NCI-H187 treated with DMSO at 0.1 percent for 48 hours (cell line): ENCODE measurements at regions not wholly inside any gene's neighbourhood (a gene's known extent, or its start where the extent isn't known, plus 50 kb on each side); places are given as distances from the start of the nearest gene placed in this dataset.
"Not testable (repeated sequence)": the region's sequence is repeated elsewhere in the genome, so short reads cannot be mapped to it uniquely, and the experiment has no call there.

Source experiments
- DNase-seq: peaks from one replicate; lab custom pipeline; 2025; lab: John Stamatoyannopoulos, UW

GRCh38 chr6:141391135-141391534 is 741.6 kb upstream of the GJE1 start:
- DNase-seq, result not testable (repeated sequence)

DNA sequence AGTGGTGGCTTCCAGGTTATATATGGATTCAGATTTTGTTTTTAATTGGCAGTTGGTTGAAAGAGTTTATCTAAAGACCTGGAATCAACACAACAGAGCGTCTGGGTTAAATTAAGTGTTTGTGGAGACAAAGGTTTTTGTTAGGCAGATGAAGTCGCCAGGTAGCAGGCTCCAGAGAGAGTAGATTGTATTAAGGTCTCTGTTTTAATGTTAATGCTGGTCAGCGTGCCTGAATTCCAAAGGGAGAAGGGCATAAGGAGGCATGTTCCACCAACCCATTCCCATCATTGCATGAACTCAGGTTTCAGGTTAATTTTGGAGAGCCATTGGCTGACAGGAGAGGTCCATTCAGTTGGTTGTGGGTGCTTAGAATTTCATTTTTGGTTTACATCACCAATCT is 744.1 kb upstream of the GJE1 start:
- DNase-seq, result no peak

DNA sequence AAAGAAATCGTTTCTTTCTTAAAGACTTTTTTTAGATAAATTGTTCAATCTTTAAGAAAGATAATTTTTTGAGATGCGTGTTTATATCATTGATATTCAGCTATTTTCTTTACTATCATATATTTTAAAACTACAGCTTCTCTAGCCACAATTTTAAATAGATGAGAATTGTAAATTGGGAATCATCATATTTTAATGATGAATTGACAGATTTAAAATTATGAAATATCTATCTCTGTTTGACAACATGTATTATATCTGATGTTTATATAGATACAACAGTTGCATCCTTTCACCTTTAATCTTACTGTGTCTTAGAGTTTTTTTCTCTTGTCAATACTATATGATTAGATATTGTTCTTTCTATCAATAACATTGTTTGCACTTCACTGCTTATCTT is 762.3 kb upstream of the GJE1 start:
- DNase-seq, result no peak

DNA sequence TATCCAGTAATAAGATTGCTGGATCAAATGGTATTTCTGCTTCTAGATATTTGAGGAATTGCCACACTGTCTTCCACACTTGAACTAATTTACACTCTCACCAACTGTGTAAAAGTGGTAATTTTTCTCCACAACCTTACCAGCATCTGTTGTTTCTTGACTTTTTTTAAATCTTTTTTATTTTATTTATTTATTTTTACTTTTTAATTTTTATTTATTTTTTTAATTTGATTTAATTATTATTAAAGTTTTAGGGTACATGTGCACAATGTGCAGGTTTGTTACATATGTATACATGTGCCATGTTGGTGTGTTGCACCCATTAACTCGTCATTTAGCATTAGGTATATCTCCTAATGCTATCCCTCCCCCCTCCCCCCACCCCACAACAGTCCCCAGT is 765.9 kb upstream of the GJE1 start:
- not testable (repeated sequence) for DNase-seq

DNA sequence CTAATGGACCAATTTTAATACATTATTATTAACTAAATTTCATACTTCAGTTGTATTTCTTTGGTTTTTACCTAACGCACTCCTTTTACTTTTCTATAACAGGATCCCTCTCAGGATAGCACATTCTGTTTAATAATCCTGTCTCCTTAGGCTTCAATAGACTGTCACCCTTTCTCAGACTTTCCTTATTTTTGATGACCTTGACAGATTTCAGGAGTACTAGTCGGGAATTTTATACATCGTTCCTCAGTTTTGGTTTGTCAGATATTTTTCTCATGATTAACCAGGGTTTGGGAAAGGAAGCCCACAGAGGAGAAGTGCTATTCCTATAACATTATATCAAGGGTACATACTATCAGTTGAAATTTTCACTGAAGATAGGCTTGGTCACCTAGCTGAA is 768.0 kb upstream of the GJE1 start:
- no peak for DNase-seq

DNA sequence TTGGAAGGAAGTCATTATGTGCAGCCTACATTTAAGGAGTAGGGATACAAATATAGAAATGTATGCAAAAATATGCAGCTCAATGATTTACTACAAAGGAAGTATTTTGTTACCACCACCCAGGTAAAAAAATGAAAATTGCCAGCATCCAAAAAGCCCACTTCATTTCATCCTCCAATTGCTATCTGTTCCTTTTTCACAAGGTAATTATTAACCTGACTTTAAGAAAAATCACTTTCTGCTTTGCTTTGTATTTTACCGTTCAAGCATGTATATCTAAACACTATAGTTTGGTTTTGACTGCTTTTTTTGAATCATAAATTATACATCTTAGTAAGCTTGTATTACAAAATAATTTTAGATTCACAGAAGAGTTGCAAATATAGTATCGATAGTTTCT is 768.5 kb upstream of the GJE1 start:
- no peak for DNase-seq

DNA sequence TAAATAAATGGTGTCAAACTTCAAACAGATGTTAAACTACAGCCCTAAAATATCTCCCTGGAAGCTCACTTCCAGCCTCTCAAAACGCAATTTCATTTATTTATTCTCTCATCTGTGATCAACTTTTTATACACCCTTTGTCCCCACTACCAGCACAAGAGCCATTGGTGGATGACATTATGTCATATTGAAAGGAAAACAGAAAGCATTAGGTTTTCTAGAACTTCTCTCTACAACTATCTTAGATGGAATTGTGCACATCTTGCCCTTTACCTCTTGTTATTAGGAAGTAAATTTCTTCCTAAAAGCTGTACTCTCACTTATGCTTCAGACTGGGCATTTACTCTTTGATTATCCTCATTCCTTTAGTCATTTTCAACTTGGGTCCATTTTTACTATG is 771.2 kb upstream of the GJE1 start:
- no peak for DNase-seq

GRCh38 chr6:141359953-141360352 is 772.8 kb upstream of the GJE1 start:
- no peak for DNase-seq

- DNase-seq, result no peak
Observed at GRCh38 chr6:141354191-141354955, 778.4 kb upstream of the GJE1 start.

- DNase-seq, result no peak
Observed at GRCh38 chr6:141351721-141352120, 781.0 kb upstream of the GJE1 start.

DNA sequence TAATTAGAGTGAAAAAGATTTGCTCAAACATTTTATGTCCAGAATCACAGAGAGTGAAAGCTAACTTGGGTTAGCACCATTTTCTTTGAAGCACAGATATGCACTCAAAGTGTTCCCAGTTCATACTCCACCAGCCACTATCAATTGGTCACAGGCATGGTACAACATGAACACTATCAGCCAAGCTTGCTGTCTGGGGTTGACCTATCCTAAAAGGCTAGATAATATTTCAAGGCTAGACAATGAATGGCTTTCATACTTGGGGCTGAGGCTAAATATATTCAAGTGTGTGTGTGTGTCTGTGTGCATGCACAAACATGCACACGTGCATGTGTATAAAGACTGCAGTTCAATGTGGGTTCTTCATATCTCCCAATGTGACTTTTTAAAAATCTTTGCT is 783.0 kb upstream of the GJE1 start:
- no peak for DNase-seq

DNA sequence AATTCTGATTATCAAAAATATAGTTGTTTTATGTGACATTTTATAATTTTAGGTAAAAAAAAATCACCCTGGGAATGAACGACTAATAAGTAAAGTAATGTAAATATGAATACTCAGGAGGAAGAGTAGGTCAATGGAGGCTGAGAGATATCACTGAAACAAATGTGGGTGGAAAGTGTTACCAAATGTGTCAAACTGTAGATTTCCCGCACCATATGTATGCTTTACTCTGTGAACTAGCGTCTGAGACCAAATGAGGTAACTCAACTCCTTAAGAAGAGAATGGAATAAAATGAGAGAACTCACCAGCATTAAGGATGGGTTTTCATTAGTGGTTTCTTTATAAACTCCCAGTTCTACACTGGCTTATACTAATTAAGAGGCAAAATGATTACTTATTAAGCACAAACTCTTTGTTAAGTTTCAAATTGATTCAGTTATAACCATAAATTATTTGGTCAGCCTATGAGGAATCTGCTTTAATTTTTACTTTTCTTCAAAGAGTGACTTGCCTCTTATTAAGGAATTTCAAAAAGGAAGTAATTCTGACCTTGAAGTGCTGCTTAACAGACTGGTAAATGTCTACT is 784.7 kb upstream of the GJE1 start:
- DNase-seq, result no peak

GRCh38 chr6:141347086-141347485 is 785.6 kb upstream of the GJE1 start:
- no peak for DNase-seq

- DNase-seq, result no peak
Observed at GRCh38 chr6:141346535-141346934, 786.2 kb upstream of the GJE1 start.

DNA sequence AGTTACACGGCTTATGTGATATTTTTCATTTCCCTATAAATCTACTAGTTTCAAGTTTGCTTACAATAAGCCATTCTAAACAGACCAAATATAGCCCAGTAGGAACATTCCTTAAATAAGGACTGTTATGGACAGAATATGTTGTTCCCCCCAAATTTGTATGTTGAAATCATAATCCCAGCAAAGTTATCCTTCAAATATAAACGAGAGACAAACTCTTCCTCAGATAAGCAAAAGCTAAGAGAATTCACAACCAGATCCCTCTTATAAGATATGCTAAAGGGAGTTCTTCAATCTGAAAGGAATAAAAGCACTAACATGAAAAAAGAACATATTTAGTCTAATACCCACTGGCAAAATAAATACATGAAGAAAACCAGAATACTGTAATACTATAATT is 795.5 kb upstream of the GJE1 start:
- DNase-seq, result no peak

DNA sequence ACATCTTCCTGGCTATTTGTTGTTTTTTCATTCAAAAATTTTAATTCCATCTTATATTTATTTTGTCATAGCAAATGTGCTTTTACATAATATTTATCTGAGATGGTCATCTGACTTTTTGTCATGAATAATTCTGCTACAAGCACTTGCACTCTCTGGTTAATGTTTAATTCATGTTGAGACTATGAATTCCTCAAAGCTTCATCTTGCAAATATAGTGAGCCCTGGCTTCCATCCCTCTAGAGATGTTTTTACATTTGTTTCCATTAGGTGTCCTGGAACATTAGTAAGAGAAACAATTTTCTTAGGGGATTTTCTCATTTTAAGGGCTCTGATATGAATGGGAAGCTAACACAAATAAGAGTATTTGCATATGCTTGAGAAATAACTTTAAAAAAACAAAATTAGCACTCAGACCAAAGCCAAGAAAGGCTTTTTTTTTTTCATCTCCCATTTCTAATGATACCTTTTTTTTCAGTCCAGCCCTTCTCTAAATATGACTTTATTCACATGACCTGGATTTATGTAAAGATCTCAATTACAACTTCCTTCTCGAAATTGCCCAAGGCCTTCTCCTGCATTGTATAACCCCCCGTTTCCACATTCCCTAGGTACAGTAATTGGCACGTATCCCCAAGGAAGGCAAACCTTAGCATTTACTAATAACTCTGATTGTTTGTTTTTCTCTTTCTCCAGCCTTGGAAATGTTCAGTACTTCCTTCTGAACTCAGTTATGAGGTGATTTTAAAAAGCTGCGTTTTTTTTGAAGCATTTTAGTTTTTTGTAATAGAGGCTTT is 797.0 kb upstream of the GJE1 start:
- DNase-seq, result no peak

DNA sequence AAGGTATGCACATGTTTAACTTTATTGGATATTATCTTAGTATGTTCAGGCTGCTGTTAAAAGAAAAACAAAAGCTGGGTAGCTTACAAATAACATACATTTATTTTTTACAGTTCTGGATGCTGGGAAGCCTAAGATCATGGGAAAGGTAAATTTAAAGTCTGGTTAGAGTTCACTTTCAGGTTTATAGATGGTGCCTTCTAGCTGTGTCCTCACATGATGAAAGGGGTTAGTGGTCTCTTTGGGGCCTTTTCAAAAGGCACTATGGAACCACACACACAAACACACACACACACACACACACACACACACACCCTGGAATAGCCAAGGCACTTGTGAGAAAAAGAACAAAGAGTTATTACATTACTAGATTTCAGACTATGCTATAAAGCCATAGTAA is 805.8 kb upstream of the GJE1 start:
- no peak for DNase-seq

- DNase-seq, result no peak
Observed at GRCh38 chr6:141326426-141326825, 806.3 kb upstream of the GJE1 start.

- DNase-seq, result peak; percentile 11
Observed at GRCh38 chr6:141321493-141322347, 811.0 kb upstream of the GJE1 start.

DNA sequence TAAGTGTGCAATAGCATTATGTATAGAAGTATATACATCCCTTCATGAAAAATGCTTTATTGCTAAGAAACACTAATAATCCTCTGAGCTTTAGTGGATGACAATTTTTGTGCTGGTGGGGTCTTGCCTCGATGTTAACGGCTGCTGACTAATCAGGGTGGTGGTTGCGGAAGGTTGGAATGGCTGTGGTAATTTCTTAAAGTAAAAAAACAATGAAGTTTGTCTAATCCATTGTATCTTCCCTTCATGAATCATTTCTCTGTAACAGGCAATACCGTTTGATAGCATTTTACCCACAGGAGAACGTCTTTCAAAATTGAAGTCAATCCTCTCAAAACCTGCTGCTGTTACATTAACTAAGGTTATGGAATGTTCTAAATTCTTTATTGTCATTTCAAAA is 816.5 kb upstream of the GJE1 start:
- no peak for DNase-seq

- DNase-seq, result no peak
Observed at GRCh38 chr6:141313986-141314385, 818.7 kb upstream of the GJE1 start.

DNA sequence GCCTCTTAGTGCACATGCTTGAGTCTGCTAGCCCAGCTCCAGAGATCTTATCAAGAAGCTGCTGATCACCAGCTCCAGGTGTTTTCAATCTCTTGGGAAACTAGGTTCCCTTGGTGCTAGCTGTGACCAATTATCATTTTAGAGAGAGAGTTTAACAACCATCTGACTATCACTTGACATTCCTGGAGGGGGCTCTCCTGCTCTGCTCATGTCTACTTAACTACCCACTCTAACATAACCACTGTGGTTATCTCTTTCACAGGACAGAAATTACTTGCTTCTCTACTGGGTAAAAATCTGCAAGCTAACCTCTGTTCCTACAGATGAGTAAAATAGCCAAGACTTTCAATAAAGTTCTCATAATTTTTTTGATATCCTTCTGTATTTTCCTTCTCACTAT is 823.4 kb upstream of the GJE1 start:
- DNase-seq, result no peak
